GM11168 (cell line): ENCODE measurements at regions not wholly inside any gene's neighbourhood (a gene's known extent, or its start where the extent isn't known, plus 50 kb on each side); places are given as distances from the start of the nearest gene placed in this dataset.
"Not testable (repeated sequence)": the region's sequence is repeated elsewhere in the genome, so short reads cannot be mapped to it uniquely, and the experiment has no call there.

Experiments used
- in situ Hi-C: fragments of 300-500 bp; cut with MboI; formaldehyde crosslinking; loops from one replicate; pipeline ENCODE4 v1.12.0; 2022; ENCODE audit warnings: low sequenced_read_pairs; ENCODE audit not compliant: unreplicated experiment

DNA sequence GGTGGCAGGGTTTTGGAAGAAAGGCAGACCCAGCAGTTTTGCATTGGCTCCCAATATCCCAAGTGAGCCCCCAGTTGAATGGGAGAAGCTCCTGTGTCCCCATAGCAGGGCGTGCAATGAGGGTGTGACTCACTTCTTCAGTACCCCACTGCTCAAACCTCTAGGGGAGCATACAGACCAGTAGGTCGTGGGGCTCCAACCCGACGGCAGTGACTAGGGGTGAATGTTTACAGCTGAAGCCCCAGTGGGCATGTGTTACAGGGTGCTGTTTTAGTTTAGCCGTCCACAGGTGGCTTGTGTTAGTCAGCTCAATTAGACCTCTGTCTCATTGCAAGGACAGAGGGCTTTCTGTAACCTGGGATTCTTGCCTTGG lies 564.5 kb upstream of the CNTN5 start:
- in situ Hi-C loops = no loop called here

DNA sequence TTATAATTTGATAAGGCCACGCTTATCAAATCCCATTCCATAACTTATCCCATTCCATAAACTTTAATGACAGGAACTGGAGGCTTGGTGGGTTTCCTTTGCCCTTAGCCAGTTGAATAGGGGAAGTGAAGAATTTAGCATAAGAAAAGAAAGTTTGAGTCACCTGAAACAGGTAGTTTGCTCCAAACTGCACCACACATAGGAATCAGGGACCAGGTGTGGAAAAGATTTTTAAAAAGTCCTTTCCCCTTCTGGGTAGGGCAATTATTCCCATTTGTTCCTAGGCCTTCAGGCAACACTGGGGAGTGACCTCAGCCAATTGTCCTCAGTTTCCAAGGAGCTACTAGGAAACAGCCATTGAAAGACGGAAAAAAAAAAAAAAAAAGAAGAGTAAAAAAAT lies 525.7 kb upstream of the CNTN5 start:
- in situ Hi-C loops = no loop called here

DNA sequence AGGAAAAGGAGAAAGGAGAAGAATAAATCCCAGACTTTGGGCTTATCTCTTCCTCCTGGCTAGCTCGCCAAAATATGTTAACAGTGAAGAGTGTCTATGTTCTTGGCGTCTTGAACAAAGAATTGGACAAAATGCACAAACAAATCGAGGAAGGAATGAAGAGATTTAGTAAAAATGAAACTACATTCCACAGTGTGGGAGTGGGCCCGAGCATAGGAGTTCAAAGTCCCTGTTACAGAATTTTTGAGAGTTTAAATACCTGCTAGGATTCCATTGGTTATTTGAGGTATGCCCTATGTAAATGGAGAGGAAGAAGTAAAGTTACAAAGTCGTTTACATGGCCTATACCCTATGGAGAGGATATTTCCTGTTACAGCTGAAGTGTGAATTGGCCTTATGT lies 525.1 kb upstream of the CNTN5 start:
- in situ Hi-C loops = no loop called here

DNA sequence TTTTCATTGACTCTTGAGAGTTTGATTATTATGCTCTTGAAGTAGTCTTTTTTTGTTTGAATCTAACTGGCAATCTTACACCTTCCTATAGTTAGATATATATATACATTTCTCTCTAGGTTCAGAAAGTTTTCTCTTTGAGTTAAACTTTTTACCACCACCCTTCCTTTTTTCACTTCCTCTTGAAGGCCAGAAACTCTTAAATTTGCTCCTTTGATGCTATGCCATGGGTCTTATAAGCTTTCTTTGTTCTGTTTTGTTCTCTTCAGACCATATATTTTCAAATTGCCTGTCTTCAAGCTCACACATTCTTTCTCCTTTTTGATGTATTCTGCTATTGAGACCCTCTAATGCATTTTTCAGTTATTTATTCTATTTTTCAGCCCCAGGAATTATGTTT lies 513.5 kb upstream of the CNTN5 start:
- in situ Hi-C loops = no loop called here

GRCh38 chr11:98512938-98513337 lies 507.8 kb upstream of the CNTN5 start:
- in situ Hi-C loops = no loop called here

DNA sequence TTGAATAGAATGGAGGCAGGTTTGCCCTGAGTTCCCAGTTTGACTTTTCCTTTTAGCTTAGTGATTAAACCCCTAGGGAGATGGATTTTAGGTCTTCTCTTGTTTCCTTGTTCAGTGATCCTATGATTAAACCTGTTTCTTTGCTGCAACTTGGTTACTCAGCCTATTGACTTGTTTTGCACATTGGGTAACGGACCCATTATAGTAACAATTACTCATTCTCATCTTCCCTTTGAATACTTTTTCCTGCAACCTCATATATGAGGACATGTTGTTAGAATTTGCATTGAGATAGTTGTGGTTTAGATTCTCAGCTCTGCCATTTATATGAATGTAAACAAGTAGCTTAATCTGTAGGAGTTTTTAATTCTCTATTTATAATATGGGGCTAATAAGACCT lies 489.2 kb upstream of the CNTN5 start:
- in situ Hi-C loops = no loop called here

GRCh38 chr11:98536023-98536422 lies 484.7 kb upstream of the CNTN5 start:
- in situ Hi-C loops = no loop called here

DNA sequence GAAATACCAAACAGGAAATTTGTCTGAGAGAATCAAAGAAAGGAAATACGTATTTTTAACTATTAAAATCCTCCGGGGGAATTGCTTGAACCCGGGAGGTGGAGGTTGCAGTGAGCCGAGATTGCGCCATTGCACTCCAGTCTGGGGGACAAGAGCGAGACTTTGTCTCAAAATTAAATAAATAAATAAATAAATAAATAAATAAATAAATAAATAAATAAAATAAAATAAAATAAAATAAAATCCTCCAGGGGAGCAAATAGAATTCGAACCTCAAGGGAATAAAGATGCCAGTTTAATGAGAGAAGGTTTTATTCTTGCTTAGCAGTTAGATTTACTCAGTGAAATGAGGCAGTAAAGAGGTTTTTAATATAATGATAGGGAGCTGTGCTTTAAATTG lies 482.4 kb upstream of the CNTN5 start:
- in situ Hi-C loops = not testable (repeated sequence)

GRCh38 chr11:98545544-98546175 lies 475.1 kb upstream of the CNTN5 start:
- in situ Hi-C loops = no loop called here

DNA sequence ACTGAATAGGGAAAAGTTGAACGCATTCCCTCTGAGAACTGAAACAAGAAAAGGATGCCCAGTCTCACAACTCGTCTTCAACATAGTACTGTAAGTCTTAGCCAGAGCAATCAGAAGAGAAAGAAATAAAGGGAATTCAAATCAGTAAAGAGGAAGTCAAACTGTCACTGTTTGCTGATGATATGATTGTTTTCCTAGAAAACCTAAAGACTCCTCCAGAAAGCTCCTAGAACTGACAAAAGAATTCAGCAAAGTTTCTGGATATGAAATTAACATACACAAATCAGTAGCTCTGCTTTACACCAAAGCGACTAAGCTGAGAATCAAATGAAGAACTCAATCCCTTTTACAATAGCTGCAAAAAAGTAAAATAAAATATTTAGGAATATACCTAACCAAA lies 471.2 kb upstream of the CNTN5 start:
- in situ Hi-C loops = no loop called here

- in situ Hi-C loops = no loop called here
These were observed 460.8 kb upstream of the CNTN5 start for GRCh38 chr11:98559961-98560360.

DNA sequence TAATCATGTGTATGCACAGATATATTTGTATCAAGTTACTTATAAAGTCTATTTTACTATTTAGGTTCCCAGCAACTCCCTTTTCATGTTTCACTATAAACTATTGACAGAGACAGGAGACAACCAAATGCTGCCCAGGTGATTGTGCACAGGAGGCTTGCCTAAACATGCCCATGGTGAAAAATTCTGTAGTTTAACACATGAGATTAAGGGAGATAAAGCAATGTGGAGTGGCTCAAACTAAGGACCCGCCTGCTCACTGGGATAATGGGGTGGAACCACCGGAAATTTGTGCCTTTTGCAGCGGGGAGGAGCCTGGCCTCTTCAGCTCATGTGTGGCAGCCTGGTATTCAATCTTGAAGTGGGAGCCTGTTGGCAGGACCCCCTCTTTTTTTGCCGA lies 459.5 kb upstream of the CNTN5 start:
- in situ Hi-C loops = no loop called here

- in situ Hi-C loops = no loop called here
These were observed 458.8 kb upstream of the CNTN5 start for GRCh38 chr11:98561877-98562395.

- in situ Hi-C loops = no loop called here
These were observed 456.5 kb upstream of the CNTN5 start for GRCh38 chr11:98564233-98564632.

DNA sequence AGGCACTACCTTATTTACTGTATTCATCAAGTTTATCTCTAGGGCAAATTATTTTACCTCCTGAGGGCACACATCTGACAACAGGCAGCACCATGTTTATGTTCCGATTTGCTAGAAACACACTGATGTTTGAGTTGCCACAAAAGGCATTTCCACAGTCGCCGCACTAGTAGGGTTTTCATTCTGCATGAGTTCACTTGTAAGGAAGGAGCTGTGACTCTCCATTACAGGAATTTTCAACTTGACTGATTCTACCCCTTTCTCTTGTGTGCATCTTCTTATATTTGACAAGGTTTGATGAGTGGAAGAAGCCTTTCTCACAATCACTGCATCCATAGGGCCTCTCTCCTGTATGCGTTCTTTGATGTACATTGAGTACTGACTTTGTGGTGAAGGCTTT lies 455.9 kb upstream of the CNTN5 start:
- in situ Hi-C loops = no loop called here

DNA sequence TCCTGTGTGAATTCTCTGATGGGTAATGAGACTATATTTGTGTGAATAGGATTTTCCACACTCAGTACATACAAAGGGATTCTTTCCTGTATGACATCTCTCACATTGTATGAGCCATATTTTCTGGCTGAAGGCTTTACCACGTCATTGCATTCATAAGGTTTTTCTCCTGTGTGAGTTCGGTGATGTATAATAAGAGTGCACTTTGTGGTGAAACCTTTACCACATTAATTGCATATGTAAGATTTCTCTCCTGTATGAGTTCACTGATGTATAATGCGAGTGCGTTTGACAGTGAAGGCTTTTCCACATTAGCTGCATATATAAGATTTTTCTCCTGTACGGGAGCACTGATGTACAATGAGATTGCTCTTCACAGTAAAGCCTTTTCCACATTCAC lies 455.4 kb upstream of the CNTN5 start:
- in situ Hi-C loops = no loop called here

DNA sequence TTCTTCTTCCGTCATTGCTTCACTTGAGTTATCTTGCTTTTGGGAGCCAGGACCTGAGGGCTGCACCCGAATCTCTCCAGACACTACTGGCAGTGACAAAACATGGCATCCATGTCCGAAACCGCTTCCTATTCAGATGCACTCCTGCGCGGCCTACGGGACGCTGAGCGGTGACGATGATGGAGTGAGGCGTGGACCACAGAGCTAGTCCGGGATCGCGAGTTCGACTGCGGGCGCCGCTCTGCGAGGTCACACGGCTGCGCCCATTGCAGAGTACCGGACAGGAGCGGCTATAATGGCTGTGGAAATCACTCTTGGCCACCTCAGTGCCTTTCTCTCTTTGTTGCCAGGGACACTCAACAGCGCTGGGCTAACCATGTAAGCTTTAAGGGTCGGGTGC lies 453.8 kb upstream of the CNTN5 start:
- in situ Hi-C loops = no loop called here

DNA sequence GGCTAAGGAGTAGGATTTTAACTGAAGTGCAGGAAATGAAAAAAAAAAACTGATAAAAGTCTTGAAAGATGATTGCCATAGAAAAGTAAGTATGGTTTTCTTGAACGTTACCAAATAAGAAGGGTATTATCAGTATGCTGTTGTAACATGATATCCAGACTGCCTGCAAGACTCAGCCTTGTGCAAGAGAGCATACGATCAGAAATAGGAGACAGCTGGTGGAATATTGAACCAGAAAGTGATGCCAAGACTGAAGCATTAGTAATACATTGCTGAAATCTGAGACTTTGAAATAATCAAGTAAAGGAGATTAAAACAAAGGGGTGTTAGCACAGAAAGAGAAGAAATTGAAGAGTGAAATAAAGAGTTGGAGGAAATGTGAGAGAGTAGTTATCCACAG lies 452.7 kb upstream of the CNTN5 start:
- in situ Hi-C loops = no loop called here

- in situ Hi-C loops = no loop called here
These were observed 447.8 kb upstream of the CNTN5 start for GRCh38 chr11:98572941-98573340.

GRCh38 chr11:98587884-98588283 lies 432.9 kb upstream of the CNTN5 start:
- in situ Hi-C loops = no loop called here

DNA sequence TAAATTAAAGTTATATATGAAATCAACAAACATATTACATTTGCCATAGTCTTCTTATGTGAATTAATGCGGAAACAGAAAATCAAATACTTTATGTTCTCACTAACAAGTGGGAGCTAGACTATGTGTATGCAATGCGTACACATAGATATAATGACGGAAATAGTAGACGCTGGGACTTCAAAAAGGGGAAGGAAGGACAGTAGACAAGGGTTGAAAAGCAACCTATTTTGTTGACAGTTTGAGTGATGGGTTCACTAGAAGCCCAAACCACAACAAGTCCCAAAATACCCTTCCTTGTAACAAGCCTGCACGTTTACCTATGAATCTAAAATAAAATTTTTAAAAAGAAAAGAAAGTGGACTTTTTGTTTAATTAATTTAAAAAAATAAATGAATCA lies 430.8 kb upstream of the CNTN5 start:
- in situ Hi-C loops = no loop called here

GRCh38 chr11:98600103-98600502 lies 420.6 kb upstream of the CNTN5 start:
- in situ Hi-C loops = no loop called here
